CD4-positive, alpha-beta T cell treated with Interleukin-10 for 1 hour (primary cell): ENCODE measurements at regions not wholly inside any gene's neighbourhood (a gene's known extent, or its start where the extent isn't known, plus 50 kb on each side); places are given as distances from the start of the nearest gene placed in this dataset.

Experiments
- DNase-seq: peaks from one replicate; pipeline ENCODE4 v3.0.0-alpha.2; 2020

DNA sequence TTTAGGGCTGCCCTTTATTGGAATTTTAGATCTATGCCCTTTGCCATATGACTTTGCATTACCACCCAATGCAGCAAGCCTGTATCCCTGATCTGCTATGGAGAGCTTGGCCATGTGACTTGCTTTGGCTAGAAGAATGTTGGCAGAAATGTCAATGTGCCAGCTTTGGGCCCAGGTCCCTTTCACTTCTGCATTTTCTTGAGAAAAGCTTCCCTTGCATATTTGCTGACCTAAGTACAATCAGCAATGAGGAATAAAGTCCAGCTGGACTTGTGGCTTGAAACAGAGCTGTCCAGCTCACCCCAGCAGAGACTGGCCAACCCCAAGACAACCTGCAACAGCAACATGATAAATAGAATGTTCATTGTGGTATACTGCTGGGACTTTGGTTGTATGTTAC, 135.9 kb downstream of the PAH start:
- no peak for DNase-seq

DNA sequence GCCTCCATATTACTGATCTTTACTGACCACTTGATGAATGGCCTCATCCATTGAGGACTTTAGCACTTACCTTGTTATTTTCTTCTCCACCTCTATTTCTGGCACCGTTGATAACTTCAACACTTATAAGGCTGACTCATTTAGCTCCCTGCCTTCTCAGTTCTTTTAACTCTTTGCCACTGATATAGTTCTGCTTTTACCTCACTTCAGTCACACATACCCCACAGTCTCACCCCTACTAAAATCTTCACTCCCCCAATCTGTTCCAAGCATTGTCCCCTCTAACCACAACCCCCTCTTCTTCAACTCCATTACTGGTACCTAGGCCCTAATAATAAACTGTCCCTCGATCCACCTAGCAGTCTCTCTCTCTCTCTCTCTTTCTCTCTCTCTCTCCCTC, 141.0 kb downstream of the PAH start:
- DNase-seq = no peak

DNA sequence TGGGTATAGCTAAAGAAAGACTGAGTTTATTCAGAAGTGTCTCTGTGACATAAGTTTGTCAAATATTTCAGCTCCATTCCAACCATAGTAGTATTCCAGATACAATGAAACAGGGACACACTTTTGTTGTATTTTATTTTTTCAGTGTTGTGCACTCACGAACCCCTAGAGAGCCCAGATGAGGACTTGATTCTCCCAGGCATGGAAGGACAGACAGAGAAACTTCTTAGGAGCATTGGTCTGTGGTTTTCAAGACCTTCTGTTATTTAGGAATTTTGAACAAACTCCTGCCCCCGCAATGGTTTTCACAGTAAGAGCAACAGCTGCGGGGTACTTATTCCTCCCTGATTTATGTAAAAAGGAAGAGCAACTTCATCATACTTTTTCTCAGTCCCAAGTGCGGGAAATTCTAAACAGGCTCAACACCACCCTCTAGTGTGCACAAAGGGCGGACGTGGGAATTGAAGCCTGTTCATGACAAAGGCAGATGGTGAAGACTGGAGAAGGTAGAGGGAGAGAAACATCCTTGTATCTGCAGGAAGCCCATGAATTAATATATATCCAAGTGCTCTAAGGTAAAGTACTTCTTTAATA, 147.6 kb downstream of the PAH start:
- peak; percentile 22 for DNase-seq

DNA sequence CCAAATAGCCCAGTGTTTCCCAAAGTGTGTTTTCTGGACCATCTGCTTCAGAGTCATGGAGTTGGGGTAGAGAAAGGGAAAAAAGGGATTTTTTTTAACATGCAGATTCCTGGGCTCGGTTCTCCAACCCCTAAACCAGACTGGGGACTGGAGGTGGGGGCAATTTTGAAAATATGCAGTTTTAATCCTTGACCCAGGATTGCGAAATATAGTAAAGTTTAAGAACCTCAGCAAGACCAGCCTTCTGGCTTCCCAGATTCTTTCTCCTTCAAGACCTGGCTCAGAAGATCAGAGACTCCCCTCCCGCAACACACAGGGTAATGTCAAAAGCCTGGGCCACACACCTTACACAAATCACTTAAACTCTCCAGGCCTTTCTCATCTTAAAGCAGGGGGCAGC, 150.1 kb downstream of the PAH start:
- DNase-seq = no peak

DNA sequence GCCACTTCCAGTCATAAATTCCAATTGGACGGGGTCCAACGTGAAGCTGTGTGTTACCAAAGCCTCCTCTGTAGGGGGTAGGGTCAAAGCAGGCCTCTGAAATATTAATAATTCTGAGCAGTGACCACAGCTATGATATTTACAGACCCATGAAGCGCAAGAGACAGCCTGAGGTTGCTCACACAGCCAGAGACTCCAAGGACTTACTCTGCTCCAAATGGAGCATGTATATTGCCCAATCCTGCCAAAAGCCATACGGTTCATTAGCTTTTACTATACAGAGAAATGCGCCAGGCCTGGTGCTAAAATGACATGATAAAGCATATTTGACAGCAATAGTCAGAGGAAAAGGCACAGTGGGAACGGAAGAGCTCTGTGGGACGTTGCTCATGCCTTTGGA, 151.3 kb downstream of the PAH start:
- DNase-seq = no peak

DNA sequence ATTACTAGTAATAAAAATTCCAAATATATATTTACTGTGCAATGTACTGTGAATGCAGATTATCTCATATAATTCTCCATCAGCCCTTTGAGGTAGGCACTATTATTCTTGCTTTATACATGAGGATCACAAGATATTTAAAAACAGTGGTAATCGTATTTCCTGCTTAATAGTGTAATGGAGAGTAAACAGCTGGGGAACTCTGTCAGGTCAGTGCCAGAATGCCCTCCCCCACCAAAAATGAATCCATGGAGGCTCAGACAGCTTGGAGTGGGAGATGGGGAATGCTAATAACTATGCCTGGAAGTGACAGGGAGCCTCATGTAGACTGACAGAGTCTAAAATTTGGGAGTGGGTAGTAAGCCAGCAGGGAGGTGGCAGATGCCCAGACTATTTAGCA, 153.6 kb downstream of the PAH start:
- DNase-seq = no peak

DNA sequence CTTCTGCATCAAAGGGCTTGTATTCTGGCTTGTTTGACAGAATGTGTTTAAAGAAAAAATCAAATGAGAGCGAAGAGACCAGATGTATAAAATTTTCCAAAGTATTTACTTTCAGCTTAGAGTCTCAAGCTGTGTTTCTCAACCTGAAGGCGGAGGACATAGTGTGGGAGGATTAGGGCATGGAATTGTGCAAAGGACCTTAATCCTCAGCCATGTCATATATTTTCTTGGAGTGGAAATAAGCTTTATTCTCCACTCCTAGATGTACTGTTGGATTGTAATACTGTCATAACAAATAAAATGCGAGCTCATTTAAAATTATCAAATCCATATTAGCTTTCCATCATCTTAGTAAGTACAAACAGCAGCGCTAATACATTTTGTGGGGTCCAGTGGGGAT, 154.0 kb downstream of the PAH start:
- DNase-seq = no peak

DNA sequence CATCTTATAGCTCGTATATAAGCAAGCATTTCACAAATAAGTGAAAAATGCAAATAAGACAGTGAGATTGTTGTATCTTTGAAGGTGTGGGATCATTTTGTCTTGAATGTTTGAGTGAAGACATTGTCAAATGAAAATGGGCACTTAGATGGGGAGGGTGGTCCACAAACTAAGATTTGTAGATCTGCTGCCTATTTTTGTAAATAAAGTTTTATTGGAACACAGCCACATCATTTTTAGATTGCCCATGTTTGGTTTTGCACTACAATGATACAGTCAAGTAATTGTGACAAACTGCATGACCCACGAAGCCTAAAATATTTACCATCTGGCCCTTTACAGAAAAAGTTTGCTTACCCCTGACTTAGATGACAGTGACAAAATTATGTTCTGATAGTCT, 156.7 kb downstream of the PAH start:
- no peak for DNase-seq

DNA sequence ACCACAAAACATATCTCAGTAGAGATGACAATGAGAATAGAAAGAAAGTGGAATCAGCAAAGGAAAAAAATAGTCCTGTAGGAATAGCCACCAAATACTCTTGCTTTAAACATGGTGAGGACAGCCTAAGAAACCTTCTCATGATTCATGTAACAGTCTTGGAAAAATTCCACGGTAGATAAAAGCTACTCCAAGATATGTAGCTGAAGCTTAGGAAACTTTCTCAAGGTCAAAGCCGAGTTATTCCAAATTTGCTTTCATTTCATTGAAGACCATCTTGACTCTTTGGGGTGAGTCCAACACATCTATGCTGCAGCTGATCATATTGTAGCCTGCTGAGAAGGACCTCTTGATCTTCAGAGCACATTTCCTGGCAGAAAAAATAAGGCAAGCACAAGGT, 157.6 kb downstream of the PAH start:
- no peak for DNase-seq

DNA sequence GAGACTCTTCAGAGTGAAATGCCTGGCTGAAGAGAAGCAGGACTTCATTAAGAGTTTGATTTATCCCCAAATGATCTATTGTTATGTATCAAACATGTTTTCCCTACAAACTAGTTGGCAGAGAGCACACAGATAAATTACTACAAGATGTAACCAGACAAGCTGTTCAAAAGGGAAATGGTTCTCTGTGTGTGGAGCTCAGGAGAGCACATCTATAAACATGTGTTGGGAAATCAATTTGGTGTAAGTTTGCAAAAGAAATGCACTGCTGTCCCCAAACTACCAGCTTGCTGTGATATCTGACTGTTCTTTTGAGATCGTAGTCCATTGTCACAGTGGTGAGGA, 159.2 kb downstream of the PAH start:
- DNase-seq = no peak

DNA sequence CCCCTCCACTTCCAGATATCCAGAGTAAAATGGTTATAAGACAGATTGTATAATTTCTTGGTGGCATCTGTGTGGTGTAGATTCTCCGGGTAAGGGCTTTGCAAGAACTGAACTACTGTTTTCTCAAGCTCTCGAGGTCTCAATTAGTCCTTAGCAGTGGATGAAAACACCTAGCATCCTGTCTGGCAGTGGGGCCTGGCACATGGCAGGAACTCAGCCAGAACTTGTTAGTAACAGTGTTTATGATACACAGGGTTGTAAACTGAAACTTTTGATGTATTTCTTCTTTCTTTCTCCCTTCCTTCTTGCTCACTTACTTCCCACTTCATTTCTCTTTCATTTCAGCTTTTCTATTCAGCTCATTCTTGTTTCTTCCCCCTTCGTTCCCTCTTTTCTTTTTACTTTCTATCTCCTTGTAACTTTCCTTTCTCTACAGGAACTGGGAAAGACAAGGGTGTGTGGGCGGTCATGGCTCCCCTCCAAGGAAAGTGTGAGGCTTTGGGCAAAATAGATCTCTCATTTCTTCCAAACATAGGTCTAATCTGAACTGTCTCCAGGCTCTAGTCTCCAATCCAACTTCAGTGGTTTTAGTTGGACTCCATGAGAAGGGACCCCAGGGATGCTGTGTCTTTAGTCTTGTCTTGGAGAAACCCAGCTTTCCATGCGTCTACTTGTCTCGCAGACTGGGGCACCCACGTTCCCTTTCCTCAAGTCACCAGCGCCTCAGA, 159.7 kb downstream of the PAH start:
- no peak for DNase-seq

DNA sequence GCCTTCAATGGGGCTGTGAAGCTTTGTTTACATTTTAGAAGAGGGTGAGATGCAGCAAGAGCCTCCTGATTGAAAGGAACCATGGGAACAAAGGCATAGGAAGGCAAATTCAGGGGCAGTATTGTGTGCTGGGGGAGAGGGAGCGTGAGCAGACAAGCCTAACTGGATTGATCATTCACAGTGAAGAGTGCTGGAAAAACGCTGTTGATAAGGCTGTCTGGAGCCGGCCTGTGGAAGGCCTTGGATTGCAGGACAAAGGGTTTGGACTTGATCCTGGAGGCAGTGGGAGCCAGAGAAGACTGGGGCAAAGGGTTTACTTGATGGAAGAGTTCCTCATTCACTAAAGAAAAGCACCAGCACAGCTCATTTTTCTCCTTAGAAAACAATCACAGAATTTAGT, 160.5 kb downstream of the PAH start:
- DNase-seq = no peak

DNA sequence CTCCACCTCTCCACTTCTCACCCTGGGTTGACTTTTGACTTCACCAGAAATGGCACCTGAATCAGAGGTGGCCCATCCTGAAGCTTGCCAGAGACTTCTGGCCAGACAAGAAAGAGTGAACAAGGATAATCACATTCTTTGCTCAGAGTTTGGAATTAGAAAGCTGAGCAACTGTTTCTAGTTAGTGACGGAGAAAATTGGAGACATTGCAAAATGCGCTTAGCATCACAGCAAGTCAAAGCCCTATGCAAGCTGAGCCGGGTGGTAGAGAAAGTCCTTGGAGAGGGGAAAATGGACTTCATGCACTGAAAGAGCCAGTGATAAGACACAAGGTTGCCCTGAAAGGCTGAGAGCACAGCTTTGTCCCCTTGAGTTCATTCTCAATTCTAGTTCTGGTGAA, 161.8 kb downstream of the PAH start:
- no peak for DNase-seq

DNA sequence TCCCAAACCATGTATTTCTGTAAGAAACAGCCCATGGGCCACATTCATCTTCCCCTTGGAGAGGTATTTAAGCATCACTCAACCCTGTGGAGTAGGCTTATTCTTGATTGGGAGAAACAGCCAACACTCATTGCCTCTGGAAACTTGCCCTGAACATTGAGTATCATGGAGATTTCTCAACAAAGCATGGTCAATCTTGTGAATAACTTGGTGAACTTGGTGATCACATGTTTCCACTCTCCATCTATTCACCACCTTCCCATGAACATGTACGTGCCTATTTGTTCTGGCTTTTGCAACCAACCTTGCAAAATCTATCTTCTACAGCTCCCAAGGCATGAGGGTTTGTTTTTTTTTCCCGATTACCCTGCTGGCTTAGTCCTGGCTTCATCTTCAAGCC, 163.2 kb downstream of the PAH start:
- DNase-seq = no peak

DNA sequence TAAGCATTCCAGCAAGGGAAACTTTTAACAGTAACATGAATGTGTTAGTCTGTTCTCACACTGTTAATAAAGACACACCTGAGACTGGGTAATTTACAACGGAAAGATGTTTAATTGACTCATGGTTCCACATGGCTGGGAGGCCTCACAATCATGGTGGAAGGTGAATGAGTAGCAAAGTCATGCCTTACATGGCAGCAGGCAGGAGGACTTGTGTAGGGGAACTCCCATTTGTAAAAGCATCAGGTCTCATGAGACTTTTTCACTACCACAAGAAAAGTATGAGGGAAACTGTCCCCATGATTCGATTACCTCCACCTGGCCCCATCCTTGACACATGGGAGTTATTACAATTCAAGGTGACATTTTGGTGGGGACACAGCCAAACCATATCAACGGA, 168.3 kb downstream of the PAH start:
- DNase-seq = no peak

DNA sequence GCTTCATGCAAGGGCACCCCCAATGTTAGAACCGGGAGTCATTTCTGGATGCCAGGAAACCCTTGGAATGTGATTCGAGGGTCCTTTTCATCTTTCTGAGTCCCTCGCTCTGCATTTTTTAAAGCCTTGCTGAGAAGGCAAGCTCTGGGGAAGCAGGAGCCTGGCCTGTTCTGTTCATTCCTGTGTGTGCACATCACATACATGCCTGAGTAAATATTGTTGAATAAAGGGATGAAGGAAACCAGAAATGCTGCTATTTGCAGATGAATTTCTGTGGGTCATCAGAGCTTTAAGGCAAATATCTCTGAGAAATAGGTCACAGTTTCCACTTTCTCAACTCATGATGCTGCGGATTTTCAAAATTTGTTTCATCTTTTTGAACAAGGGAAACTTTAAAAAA, 170.1 kb downstream of the PAH start:
- DNase-seq = no peak

DNA sequence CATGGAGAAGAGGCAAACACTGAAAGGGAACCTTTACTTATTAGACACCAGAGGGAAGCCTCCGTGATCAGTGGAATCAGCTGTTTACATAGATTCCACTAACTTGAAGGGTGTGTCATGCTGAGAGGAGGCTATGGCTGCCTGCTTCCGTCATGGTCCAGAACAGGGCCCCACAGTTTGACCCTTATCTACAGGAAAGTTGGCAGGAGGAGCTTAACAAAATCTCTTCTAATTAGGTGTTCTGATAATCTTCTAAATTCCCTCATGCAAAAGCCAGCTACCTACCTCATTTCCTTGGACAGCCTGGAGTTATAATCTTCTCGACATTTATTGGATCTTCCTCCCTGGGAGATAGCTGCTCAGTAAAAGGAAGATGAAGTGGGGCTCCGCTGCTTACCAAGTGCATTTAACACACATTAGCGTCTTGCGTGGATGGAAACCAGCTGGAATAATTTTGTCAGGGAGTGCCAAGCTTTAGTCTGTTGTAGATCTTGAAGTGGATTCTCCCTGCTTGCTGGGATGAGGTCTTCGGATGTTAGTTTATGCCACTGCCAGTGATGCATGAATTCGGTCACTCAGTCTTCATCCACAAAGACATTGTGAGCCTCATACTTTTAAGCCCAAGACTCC, 171.0 kb downstream of the PAH start:
- no peak for DNase-seq

DNA sequence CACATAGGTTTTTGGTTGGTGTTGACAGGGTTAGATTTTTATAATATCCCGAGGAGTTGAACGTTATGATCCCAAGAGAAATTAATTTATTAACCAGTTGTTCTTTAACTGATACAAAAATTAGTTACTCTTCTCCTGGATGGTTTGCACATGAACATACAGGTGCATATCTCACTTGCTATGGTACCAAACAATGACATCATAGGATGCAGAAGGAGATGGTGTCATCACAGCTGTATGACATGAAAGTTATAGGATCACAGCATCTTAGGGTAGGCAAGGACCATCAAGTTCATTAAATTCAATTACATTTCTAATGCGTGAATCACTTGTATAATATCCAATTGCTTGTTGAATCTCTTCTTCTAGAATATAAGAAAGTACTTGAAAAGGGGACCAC, 175.8 kb downstream of the PAH start:
- DNase-seq = no peak

DNA sequence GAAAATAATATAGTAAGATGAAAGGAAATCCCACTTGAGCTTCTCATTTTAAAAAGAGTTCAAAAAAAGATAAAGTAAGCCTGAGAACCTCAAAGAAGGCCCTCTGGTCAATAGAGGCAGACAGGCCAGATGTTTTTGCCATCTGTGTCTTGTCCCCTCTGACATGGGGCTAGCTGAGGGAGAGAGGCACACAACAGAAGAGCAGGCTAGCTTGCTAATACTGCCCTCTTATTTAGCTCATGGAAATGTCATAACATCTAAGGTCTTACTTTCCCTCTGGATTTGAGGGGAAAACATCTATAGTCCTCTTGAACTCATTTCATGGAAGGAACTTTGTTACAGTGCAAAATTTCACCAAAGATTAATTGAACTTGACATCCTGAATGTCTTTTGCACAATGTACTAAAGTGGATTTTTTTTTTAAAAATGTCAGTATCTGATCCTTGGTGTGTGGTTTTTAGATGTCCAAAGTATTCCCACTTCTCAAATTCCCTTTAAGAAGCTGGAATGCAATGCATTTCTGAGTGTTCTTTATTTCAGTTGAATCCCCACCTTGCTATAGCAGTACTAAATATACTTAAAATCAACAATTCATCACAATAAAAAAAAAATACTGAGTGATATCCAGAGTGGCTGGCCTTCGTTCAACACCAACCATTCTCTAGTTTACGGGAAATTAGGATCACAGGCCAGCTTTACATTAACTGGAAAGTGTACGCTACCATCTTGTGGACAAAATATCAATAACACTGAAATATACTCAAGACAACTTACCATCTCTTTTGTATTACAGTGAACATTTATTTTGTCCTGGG, 176.7 kb downstream of the PAH start:
- no peak for DNase-seq

DNA sequence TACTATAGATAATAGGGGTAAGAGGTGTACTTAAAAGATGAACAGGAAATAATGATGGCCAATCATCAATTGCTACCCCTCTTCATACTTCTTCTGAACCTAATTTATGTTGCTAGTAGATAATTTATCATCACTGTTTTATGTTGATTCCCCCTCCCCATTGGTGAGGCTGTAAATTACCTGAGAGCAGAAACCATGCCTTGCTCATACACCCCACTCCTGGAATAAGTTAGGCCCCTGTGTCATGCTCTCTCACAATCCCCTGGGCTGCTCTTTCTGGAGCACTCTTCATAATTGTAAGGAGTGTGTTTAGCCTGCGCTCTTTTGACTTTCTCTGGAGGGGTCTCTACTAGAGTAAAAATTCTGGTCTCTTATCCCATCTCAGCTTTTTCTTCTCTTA, 180.7 kb downstream of the PAH start:
- DNase-seq = no peak

DNA sequence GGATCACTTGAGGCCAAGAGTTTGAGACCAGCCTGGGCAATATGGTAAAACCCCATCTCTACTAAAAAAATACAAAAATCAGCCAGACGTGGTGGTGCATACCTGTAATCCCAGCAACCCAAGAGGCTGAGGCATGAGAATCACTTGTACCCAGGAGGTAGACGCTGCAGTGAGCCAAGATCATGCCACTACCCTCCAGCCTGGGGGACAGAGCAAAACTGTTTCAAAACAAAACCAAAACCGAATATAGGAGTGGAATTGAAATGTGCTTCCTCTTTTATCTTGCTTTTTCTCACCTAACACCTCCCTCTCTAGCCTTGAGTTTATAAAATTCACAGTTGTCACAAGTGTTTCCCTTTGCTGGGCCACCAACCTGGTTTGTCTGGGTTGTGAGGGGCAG, 181.9 kb downstream of the PAH start:
- peak; percentile 1 for DNase-seq

DNA sequence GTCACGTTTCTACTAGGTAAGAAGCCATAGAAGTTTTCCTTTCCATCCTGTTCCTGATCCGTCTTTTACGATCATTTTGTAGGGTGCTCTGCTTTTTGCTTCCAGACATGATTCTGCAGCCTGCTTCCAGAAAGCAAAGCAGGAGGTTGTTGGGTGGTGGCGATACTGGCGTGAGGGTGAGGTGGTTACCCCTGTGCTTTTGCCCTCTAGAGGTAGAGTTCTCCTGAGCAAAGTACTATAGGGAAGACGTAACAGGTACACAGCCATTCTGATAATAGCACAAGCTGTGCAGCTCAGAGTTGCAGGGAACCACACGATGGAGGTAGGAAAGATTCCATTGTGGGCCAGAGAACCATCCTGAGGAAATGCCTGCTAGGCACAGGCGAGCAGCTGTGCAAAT, 186.0 kb downstream of the PAH start:
- no peak for DNase-seq

DNA sequence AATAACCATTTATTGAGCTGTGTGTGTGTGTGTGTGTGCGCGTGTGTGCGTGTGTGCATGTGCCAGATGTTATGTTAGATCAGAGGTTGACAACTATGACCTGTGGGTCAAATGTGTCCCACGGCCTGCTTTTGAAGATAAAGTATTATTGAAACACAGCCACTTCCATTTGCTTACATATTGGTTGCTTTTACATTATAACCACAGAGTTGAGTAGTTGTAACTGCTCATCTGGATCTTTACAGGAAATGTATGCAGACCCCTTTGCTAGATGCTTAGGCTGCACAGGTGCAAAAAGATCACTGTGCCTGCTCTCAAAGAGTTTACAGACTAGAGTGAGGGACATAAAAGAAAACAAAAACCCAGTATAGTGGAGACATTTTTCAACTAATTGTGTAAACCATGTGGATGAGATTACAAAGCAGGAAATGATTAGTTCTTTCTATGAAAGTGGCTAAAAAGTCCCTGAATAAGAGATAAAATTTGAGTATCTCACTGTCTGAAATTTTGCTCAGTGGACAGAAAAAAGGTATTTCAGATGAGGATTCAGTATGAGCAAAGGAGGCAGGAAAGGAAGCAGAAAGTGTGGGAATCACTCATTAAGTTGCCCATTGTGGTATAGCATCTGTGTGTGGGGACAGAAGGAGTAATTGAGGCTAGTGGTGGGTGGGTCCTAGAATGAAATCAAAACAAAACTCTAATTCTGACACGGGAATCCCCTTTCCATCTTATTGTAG, 188.4 kb downstream of the PAH start:
- DNase-seq = no peak
